HK-2 (cell line): ENCODE measurements at regions not wholly inside any gene's neighbourhood (a gene's known extent, or its start where the extent isn't known, plus 50 kb on each side); places are given as distances from the start of the nearest gene placed in this dataset.

Experiments
- DNase-seq: peaks from one replicate; pipeline ENCODE4 v3.0.0-alpha.2; 2018; ENCODE audit not compliant: unreplicated experiment

DNA sequence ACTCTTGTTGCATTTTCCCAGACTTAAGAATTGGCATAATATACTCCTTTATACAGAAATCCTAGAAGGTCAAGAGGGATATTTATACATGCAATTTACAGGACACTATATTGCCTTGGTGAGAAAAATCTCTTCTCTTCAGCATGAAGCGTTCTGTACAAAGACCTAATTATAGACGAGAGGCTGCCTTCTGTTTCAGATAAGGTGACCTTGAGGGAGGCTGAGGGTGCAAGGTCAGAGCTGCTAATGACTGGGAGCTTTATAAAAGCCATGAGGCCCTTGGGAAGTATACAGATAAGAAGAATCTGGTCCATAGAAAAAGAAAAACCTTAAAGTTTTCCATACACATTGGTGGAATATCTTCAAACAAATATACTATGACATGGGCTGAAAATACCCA lies 156.3 kb upstream of the SOX9 start:
- DNase-seq, result no peak

GRCh38 chr17:71966055-71966454 lies 154.8 kb upstream of the SOX9 start:
- DNase-seq, result no peak

- no peak for DNase-seq
These were observed 154.1 kb upstream of the SOX9 start for GRCh38 chr17:71966459-71967313.

DNA sequence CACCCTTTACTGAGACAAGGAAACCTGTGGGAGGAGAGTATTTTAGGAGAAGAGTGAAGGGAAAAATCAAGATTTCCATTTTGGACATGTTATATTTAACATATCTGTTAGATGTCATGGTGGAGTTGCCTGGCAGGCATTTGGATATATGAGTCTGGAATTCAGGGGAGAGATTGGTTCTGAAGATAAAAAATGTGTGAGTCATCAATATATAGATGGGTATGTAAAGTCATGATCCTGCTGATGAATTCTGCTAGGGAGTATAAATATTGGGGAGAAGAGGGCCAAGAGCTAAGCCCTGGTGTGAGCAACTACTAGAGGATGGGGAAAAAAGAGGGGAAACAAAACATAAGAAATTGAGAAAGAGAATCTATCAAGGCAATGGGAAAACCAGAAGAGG lies 151.3 kb upstream of the SOX9 start:
- no peak for DNase-seq

GRCh38 chr17:71970312-71970711 lies 150.5 kb upstream of the SOX9 start:
- DNase-seq, result no peak

- DNase-seq, result no peak
These were observed 146.8 kb upstream of the SOX9 start for GRCh38 chr17:71974051-71974450.

- DNase-seq, result no peak
These were observed 145.5 kb upstream of the SOX9 start for GRCh38 chr17:71975331-71975801.

DNA sequence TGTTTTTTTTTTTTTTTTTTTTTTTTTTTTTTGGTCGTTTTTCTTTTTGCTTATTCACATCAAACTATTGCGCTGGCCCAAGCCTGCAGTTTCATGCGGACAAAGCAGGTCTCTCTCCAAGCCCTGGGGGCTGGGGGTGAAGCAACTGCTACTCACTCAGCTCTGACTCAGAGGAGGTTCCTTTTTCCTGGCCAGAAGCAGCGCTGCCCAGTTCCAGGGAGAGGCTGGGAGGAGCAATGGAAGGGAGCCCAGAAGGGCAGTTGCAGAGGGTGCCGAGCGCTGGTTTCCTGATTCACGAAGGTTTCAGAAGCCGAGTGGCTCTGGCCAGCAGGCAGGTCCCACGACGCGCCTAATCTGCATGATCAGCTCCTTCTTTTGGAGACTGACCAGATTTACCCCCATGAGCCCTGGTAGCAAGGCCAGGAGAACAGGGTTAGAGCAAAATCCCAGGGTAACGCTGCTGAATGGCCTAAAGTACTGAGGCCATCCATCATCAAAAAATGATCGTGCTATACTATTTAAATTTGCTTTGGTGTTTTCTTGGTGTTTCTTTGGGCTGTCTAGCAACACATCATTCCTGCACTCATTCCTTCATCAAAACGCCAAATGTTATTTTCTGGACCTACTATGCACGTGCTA lies 144.7 kb upstream of the SOX9 start:
- DNase-seq, result peak; percentile 2

- no peak for DNase-seq
These were observed 142.4 kb upstream of the SOX9 start for GRCh38 chr17:71978435-71978834.

DNA sequence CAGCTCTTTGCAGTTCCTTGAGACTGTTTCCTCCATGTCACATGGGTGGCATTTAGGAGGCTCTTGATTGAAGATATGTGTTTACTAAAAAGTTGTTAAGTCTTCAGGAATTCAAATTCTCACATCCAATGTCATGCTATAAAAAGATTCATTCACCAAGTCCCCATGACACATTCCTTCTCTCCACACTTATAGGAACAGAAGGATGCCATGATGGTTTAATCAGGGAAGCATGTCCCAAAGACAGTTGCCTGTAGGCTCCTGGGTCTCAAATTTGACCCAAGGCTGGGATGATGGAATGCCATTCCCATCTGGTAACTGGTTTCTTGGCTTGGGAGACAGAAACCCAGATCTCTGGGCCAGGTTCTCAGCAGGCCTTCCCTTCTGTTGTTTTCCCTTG lies 140.6 kb upstream of the SOX9 start:
- no peak for DNase-seq

GRCh38 chr17:71983828-71984227 lies 137.0 kb upstream of the SOX9 start:
- no peak for DNase-seq

DNA sequence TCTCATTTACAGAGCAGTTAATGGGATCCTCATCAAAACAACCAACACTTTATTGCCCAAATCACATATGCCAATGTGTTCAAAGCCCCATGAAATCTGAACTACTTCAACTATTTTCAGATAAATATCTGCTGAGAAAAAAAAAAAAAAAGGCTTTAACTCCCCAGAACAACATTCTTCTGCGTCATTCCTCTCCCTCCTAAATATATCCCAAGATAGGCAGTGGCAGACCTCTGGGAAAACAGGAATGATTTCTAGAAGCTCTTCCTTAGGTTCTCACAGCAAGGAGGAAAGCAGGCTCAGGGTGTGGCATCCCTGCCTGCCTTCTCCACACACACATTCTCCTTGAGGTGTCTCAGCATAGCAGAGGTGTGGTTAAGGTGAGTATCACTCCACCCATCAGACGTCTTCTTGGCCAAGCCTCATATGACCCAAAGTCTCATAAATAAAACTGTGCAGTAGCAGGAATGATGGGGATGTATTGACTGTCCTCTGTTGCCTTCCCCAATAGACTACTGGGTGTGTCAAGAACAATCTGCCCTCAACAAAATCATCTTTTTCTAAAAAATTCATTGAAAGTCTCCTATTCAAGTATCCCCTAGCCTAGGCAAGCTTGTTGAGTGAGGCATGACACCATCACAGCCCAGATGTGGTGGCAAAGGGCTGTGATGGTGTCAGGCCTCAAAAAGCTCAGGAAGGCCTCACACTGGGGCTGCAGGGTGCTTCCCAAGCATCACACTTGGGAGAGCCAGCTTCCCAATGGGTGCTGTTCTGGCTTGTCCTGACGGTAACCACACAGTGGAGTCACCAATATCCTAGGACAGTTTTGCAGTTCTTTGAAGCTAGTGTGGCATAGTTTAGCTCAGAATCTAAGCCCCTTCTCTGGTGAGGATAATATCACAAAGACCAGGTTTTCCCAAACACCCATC lies 135.4 kb upstream of the SOX9 start:
- DNase-seq, result no peak

DNA sequence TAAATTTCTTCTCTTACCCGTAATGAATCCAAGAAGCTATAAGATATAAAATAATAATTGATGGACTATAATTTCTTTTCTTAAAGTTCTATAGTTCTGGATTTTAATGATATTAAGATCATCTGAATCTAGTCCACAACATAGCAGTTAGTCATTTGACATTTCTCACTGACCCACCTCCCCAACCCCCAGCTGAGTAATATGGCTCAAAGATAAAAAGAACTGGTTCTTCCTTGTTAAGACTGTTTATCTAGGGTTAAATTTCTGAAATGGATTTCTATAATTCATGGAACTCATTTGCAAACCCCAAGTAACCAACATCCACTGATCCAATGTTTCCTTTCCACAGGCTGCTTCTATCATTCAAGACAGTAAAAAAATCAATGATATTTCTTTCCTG lies 133.9 kb upstream of the SOX9 start:
- DNase-seq, result no peak

- DNase-seq, result no peak
These were observed 133.2 kb upstream of the SOX9 start for GRCh38 chr17:71987634-71988033.

GRCh38 chr17:71989117-71989516 lies 131.7 kb upstream of the SOX9 start:
- no peak for DNase-seq

GRCh38 chr17:71993363-71993762 lies 127.5 kb upstream of the SOX9 start:
- no peak for DNase-seq

DNA sequence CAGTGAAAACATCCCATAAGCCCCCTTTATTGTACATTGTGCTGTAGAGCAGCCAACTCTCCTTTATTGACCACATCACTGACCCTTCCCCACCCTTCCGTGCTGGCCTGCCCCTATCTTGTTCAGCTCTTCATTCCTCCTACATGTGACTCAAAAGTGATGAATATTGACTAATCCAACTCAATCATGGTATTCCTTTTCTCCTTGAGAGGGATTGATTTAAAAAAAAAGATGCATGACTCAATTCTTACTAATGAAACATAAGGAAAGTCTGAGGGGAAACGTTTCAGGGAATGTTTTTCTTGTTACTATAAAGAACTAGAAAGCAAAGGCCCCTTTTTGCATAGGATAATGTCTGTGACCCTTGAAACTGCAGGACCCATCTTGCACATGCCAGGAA lies 125.2 kb upstream of the SOX9 start:
- DNase-seq, result no peak

DNA sequence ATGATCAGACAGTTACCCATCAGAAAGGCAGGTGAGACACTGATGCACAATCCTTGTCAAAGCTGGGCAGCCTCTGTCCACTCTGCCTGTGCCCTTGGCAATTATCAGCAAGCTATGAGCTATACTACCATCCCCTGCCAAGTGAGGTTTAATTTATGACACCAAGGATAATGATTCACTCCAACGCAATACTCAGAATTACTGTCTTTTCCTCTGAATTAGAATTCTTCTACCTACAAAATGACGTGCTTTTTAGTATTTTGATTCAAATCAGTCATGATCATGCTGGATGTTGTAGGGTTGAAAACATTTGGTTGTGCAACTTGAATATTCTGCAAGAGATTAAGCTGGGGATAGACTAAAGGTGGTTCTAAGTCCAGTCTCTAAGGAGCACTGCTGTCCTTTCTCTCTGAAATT lies 116.8 kb upstream of the SOX9 start:
- no peak for DNase-seq

DNA sequence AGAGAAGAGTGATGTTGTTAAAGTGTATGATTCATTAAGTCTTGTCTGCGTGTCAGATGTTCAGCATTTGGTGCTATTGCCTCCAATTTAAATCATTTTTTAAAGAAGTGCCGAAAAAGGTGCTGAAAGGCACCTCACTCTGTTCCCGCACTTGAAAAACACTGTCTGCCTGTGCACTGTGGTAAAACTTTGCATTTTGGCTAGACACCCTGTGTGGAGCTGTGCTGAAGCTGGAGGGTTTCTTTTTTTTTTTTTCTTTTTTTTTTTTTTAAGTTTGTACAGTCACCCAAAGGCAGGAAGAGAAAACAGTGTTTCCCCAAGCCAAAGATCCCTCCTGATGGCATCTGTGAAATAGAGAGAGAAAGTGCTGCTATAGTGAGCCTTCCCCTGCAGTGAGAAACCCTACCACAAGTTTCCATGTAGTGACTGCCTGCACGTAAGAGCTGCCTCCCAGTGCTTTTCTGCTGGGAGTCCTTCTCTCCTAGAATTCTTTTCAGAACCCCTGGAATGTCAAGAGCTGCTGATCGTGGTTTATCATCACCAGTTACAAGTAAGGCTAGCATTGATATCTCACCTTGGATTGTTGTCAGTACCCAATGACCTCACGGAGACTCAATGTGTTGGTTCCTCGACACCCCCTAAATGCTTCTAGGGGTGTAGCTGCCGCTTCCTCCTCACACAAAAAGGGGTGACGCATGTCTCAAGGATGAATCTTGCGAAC lies 116.0 kb upstream of the SOX9 start:
- DNase-seq, result no peak

- no peak for DNase-seq
These were observed 115.3 kb upstream of the SOX9 start for GRCh38 chr17:72005332-72006163.
